ENCODE measurements at regions not wholly inside any gene's neighbourhood (a gene's known extent, or its start where the extent isn't known, plus 50 kb on each side); places are given as distances from the start of the nearest gene placed in this dataset.
"Not testable (repeated sequence)": the region's sequence is repeated elsewhere in the genome, so short reads cannot be mapped to it uniquely, and the experiment has no call there.

DNA sequence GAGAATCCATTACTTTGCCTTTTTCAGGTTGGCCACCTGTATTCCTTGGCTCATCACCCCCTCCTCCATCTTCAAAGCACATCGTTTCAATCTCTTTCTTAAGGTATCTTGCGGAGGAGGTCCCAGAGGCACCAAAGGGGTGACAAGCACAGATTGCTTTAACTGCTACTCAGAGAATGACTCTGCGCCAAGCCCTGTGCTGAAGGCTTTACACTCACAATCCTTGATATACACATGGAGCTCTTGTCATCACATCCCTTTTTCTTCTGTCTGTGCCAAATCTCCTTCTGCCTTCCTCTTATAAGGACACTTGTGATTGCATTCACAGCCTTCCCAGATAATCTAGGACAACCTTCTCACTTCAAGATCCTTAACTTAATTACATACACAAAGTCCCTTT is 134.7 kb upstream of the MAMLD1 start:
- TF ChIP-seq POLR2A (IDR thresholded peaks at IDR 0.05; ENCODE audit: low read length) (no peak), GATA1 (IDR thresholded peaks at IDR 0.05; ENCODE audit: low read depth, low read length) (no peak)
- no peak for DNase-seq

DNA sequence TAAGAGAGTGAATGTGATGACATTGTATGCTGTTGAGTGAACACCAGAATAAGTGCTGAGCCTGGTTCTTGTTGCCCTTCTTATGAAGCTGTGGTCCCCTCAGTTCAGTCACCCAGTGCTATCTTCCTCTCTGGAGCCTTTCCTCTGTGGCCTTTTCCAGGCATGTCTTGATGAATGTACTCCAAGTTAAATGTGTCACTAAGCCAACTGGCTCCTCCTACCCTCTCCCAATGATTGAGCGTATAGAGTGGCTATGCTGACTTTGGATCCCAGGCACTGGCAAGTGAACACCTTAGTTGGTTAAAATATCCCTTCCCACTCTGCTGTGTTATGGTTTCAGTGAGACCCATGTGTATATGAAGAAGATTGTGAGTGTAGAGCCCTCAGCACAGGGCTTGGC is 134.1 kb upstream of the MAMLD1 start:
- no peak for DNase-seq
- TF ChIP-seq GATA1 (IDR thresholded peaks at IDR 0.05; ENCODE audit: low read depth, low read length) (no peak), POLR2A (IDR thresholded peaks at IDR 0.05; ENCODE audit: low read length) (no peak)

DNA sequence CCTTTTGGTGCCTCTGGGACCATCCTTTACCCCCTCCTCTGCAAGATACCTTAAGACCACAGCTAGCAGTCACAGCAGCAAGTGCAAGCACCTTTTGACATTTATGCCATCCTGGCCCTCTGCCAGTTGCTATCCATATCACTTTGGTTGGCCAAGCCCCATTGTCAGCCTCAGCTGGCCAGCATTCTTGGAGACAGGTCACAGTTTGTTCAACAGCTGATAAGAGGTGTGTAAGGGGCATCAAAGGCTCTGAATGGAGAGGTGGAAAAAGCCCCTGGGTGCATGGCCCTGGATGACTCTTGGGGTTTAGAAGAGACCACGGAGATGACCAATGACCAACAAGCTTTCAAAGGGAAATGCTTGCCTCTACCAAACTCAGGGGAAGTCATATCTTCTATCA is 133.6 kb upstream of the MAMLD1 start:
- no peak for DNase-seq
- no peak for TF ChIP-seq GATA1 (IDR thresholded peaks at IDR 0.05; ENCODE audit: low read depth, low read length)
- TF ChIP-seq POLR2A (IDR thresholded peaks at IDR 0.05; ENCODE audit: low read length): no peak

DNA sequence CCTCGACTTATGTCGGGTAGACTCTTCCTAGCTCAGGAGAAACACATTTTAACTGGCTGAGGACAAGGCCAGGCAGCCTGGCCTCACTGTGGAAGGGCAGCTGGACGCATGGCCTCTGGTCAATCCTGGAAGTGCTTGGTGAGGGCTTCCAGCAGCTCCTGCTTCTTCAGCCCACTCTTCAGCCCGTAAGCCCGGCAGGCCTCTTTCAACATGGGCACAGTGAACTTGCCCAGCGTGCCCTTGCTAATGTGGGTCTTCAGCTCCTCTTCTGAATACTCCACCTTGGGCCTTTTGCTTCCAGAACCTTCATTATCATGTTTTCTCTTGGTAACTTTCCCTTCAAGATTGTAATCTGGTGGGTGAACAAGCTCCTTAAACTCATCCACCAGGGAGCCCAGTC is 132.2 kb upstream of the MAMLD1 start:
- DNase-seq: not testable (repeated sequence)

DNA sequence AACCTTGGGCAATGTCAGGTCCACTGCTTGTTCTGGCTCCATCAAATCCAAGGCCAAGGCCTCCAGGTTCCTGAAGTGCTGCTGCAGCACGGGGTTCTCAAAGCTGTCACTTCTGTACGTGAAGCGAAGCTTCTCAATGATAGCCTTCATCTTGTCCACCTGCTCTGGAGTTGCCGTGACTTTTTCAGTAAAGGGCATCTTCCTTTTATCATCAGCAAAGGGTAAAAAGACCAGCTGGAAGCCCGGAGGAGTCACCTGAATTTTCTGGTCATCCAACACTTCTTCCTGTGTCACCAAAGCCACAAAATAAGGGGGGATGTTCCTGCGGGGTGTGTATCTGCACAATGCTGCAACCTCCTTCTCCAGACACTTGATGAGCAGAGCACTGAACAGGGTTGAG is 131.7 kb upstream of the MAMLD1 start:
- not testable (repeated sequence) for DNase-seq

DNA sequence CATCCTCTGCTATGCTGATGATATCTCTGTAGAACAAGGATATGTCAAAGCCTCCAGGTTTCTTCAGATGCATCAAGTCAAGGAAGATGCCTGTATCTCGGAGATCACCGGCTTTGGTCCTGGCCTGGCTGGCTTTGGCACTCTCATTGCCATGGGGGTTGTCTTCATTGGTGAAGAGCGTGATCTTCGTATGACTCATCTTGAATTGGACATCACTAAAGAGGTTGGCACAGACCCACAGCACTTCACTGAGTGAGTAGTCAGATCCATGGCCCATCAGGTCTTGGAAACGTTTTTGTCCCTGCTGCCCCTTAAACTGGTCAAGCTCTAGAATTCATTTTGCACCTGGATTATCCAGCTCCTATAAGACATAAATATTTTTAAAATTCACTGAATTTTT is 130.9 kb upstream of the MAMLD1 start:
- not testable (repeated sequence) for DNase-seq

DNA sequence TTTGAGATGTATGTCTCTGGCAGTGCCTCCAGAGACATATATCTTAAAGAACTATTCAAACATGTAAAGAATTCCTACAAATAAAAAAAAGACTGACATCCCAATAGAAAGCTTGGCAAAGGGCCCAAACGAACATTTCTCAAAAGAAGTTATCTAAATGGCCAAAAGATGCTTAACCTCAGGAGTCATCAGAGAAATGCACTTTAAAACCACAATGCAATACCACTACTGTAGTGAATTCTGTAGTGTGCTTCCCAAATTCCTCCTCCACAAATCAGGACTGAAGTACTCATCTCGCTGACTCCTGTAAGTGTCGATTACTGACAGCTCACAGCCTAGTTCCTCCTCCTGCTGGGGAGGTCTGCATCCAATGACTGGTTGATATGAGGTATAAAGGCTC is 129.0 kb upstream of the MAMLD1 start:
- DNase-seq: no peak

DNA sequence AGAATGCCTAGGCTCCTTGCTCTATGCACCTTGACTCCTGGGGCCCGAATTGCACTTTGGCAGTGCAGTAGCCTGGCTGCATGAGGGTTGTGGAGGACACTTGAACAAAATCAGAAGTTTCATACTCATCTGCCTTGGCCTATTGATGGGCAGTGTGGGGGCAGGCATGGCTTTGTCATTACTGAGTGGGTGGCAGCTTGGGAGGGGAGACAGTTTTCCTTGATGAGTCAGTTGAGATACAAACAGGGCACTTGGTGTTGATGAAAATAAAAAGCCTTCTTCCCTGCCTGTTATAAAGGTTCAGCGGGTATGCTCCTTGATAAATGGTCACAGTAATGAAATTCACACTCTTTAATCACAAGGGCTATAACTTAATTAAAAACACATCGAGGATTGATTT is 126.8 kb upstream of the MAMLD1 start:
- no peak for TF ChIP-seq POLR2A (IDR thresholded peaks at IDR 0.05; ENCODE audit: low read length)
- no peak for DNase-seq

More for the DNA sequence above, 129.0 kb upstream of the MAMLD1 start:
- TF ChIP-seq POLR2A (IDR thresholded peaks at IDR 0.05; ENCODE audit: low read length) (no peak), GATA1 (IDR thresholded peaks at IDR 0.05; ENCODE audit: low read depth, low read length) (no peak)

DNA sequence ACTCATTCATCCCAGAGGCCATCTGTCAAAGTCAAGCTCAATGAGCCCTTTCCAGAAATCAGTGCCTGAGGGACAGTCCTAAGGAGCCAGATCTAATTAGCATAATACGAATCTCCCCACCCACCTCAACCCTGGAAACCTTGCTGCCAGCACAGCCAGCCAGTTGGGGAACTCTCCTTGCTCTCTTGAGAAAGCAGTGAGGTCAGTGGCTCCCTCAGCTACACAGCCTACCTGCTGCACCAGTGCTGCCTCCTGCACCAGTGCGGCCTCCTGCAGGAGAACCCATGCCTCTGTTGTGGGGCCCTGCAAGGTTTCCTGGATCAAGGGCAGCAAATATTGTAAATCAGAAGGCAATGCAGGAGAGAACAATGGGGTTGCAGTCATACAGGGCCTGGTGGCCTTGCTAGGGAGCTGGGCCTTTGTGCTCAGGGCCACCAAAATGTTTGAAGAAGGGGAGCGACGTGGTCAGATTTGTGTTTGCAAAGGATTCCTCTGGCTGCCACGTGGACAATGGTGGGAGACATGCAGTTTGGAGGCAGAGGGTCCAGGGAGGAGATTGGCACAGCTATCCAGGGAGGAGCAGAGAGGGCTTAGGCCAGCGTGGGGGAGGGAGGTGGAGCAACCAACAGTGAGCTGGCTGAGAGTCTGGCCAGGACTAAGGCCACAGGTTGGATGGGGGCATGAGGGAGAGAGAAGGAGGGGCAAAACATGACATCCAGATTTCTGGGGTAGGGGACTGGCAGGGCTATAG is 124.3 kb upstream of the MAMLD1 start:
- DNase-seq: no peak
- TF ChIP-seq POLR2A (IDR thresholded peaks at IDR 0.05; ENCODE audit: low read length) (no peak), GATA1 (IDR thresholded peaks at IDR 0.05; ENCODE audit: low read depth, low read length) (no peak)

DNA sequence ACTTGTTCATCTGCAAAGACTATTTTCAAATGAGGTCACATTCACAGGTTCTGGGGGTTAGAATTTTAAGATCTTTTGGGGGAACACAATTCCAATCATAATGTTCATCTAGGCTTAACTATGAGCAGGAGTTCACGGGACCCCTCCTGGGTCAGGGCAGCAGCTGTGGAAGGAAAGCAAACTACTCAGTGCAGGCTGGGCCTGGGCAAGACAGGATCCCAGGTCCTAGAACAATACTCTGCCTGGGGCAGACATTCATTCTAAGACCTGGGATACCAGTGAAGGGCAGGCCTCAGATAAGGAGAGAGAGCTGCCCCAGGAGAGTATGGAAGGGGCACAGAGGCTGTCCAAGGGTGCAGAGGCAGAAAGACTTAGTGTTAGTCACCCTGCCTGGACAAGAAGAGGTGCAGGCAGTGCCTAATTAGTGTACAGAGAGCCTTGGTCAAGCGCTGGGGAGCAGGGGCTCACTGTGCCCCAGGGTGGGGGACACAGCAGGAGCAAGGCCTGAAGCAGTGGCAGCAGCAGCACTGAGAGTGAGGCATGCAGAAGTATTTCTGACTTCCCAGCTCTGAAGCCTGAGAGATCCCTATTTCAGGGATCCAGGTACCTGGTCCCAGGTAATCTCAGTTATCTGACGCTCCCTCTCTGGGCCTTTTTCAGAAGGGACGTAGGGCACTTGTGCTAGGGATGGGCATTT is 123.0 kb upstream of the MAMLD1 start:
- DNase-seq: no peak
- no peak for TF ChIP-seq GATA1 (IDR thresholded peaks at IDR 0.05; ENCODE audit: low read depth, low read length)
- TF ChIP-seq POLR2A (IDR thresholded peaks at IDR 0.05; ENCODE audit: low read length): no peak

DNA sequence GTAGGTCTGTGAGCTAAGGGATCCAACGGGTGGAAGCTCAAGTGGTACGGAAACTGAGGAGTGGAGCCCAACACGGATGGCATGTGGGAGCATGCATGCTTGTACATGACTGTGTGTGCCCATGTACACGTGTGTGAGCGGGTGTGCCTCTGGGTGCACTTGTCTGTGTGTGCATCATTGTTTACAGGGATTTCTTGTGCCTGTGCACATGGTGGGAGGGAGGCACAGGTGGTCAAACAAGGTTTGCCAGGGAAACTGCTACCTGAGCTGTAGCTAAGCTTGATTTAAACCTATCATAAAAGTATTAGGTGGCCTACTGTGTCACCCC is 122.5 kb upstream of the MAMLD1 start:
- TF ChIP-seq GATA1 (IDR thresholded peaks at IDR 0.05; ENCODE audit: low read depth, low read length): no peak
- TF ChIP-seq POLR2A (IDR thresholded peaks at IDR 0.05; ENCODE audit: low read length): no peak
- DNase-seq: no peak

DNA sequence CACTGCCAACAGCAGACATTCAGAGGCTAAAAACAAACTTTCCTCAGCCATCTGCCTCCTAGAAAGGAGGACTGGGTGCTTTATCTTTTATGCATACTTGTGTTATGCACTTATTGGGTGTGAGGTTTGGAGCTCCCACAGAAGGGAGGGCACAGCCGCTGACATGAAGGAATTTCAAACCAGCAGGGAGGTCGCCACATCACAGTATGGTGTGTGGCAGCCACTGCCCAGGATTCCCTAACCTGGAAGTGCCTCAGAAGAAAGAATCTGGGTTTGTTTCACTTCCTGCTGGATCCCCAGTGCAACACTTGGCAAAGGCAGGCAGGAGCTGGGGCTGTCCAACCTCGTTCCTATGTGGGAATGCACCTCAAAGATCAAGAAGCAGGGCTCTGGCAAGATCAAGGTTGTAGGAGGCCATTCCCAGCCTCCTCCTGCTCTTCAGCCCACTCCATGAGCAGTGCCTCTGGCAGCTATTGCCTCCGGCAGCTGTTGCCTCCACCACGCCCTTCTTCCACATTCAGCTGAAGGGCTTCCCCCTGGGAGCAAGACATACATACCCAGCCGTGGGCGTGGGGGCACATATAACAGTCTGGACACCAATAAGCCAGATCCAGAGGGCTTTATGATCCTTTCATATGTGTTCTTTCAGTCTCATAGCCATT is 109.0 kb upstream of the MAMLD1 start:
- no peak for DNase-seq
- TF ChIP-seq POLR2A (IDR thresholded peaks at IDR 0.05; ENCODE audit: low read length) (no peak), GATA1 (IDR thresholded peaks at IDR 0.05; ENCODE audit: low read depth, low read length) (no peak)

DNA sequence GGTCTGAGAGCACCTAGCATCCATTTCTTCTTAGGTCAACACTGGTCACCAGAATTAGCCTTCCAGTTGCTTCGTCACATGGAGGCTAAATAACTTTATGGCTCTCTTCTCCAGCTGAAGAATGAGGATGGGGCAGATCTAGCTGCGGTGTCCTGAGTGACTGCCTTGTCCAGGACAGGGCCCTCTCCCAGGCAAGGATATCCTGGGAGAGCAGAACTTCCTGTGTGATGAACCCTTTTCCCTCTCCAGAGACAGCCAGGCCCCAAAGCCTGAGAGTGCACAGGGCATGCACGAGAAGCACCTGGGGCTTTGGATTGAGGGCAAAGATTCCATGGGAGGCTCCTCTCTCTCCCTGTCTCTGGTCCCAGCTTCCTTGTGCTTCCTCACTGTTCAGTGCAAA is 108.2 kb upstream of the MAMLD1 start:
- DNase-seq: no peak
- no peak for TF ChIP-seq POLR2A (IDR thresholded peaks at IDR 0.05; ENCODE audit: low read length)
- TF ChIP-seq GATA1 (IDR thresholded peaks at IDR 0.05; ENCODE audit: low read depth, low read length): no peak

DNA sequence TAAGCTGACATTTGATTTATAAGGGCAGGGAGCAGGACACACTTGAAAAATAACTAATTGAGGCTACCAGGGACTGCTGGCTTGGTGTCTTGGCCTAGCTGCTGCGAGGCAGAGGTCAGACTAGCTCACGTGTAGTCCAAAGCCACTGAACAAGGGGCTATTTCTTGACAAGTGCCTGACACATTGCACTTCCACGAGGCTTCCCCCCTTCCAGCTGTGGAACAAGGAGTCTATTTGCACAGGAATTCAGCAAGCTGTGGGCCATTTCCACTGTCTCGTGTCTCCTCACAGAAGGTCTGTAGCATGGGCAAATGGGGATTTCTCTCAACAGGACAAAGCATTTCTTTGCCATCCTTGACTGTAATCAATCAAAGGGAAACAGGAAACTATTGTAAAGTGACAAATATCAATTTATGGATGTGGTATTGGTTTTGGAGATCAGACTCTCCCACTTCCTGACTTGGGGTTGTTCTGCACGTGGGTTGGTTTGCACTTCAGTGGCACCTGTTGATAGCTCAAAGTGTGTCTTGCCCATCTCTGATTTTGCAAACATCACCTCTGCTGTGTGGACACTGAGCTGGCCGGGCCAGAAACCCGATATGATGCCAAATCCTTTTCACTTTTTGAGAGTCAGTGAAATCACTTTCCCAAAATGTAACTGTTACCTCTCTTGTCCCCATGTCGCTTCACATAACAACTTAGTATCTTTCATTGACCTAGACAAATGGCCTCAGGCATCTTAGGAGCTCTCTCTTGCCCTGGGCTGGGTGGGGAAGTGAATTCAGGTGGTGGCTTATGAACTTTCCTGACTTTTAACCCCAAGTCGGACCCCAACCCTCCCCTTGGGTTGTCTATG is 107.4 kb upstream of the MAMLD1 start:
- no peak for TF ChIP-seq GATA1 (IDR thresholded peaks at IDR 0.05; ENCODE audit: low read depth, low read length)
- TF ChIP-seq POLR2A (IDR thresholded peaks at IDR 0.05; ENCODE audit: low read length): no peak
- no peak for DNase-seq

DNA sequence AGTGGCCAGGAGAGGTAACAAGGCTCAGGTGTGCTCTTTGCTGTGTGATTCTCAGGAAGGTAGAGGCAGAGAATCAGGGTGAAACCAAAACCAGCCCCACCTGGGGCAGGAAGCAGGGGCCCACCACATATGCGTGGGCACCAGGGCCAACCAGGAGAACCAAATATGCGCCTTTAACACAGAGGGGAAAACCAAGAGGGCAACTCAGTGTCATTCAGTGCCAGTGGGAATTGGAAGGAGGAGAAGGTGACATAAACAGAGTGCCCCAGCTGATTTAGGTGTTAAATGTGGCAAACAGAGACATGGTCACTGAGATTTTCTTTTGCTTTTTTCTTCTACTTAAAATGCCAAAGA is 106.8 kb upstream of the MAMLD1 start:
- DNase-seq: no peak
- no peak for TF ChIP-seq GATA1 (IDR thresholded peaks at IDR 0.05; ENCODE audit: low read depth, low read length)
- TF ChIP-seq POLR2A (IDR thresholded peaks at IDR 0.05; ENCODE audit: low read length): no peak

Data from erythroblast (primary cell).